Lower leg skin (tissue), 3 donors: ENCODE measurements at regions not wholly inside any gene's neighbourhood (a gene's known extent, or its start where the extent isn't known, plus 50 kb on each side); places are given as distances from the start of the nearest gene placed in this dataset.

Experiments used
- POLR2A ChIP-seq, 2 donors: fragments of 450-650 bp; IDR thresholded peaks; one replicate each; pipeline ENCODE4 v1.6.1; 2016 to 2017; ENCODE audit warnings: antibody characterized with exemption in 2 of 2, mild to moderate bottlenecking in 1 of 2, moderate library complexity in 1 of 2
- TF ChIP-seq, protein P1 (sequence below), 3 donors: fragments of 450-650 bp; IDR thresholded peaks; one replicate each; pipeline ENCODE4 v1.5.1; 2016; ENCODE audit warnings: antibody characterized with exemption in 3 of 3, mild to moderate bottlenecking in 3 of 3, moderate library complexity in 2 of 3

DNA sequence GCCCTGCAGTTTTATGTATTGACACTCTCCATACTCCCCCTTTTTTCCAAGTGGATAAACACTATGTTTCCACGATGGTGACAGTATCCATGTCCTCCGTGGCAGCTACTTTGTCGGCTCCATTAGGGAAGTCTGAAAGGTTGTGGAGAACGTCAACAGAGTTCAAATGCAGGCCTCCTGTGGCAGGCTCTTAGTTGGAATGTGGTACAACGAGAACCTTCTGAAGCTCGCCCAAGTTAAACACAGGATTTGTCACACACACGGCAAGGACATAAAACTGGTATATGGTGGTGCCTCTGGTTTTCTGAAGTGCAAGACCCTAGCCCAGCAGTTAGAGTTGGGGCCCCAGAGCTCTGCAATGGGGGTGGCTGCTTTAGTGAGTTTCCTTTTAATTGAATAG lies 187.0 kb upstream of the TAB2 start:
- TF ChIP-seq, protein P1, sequence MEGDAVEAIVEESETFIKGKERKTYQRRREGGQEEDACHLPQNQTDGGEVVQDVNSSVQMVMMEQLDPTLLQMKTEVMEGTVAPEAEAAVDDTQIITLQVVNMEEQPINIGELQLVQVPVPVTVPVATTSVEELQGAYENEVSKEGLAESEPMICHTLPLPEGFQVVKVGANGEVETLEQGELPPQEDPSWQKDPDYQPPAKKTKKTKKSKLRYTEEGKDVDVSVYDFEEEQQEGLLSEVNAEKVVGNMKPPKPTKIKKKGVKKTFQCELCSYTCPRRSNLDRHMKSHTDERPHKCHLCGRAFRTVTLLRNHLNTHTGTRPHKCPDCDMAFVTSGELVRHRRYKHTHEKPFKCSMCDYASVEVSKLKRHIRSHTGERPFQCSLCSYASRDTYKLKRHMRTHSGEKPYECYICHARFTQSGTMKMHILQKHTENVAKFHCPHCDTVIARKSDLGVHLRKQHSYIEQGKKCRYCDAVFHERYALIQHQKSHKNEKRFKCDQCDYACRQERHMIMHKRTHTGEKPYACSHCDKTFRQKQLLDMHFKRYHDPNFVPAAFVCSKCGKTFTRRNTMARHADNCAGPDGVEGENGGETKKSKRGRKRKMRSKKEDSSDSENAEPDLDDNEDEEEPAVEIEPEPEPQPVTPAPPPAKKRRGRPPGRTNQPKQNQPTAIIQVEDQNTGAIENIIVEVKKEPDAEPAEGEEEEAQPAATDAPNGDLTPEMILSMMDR (IDR thresholded peaks at IDR 0.05) = no peak
- TF ChIP-seq POLR2A (IDR thresholded peaks at IDR 0.05) = no peak
